ENCODE measurements at regions not wholly inside any gene's neighbourhood (a gene's known extent, or its start where the extent isn't known, plus 50 kb on each side); places are given as distances from the start of the nearest gene placed in this dataset.
"Not testable (repeated sequence)": the region's sequence is repeated elsewhere in the genome, so short reads cannot be mapped to it uniquely, and the experiment has no call there.

- TF ChIP-seq POLR2AphosphoS5 (IDR thresholded peaks at IDR 0.05; ENCODE audit: low read depth) (no peak), GABPA (IDR thresholded peaks at IDR 0.05; ENCODE audit: low read depth) (no peak), SPI1 (IDR thresholded peaks at IDR 0.05; ENCODE audit: borderline replicate concordance, low read depth) (no peak)
- H3K27me3 ChIP-seq (ENCODE audit: insufficient read depth, poor library complexity, severe bottlenecking), result no peaks in the 10 kb centered on the region
- DNase-seq (ENCODE audit: low read depth in 1 of 2, low spot score in 1 of 2), result no peak
- no peak overlapping the region for H3K4me3 ChIP-seq (replicated peaks; ENCODE audit: insufficient read depth, low read length)
- H3K27ac ChIP-seq (replicated peaks), result no peak overlapping the region
These were observed 78.3 kb upstream of the PEG3 start for GRCh38 chr19:56918682-56919307.

GRCh38 chr19:56919308-56919995 lies 78.9 kb upstream of the PEG3 start:
- H3K27me3 ChIP-seq (ENCODE audit: insufficient read depth, poor library complexity, severe bottlenecking), result no peaks in the 10 kb centered on the region
- no peak overlapping the region for H3K4me3 ChIP-seq (replicated peaks; ENCODE audit: insufficient read depth, low read length)
- no peak overlapping the region for H3K27ac ChIP-seq (replicated peaks)
- TF ChIP-seq CTCF (IDR thresholded peaks at IDR 0.05; ENCODE audit: insufficient read depth, low read length), result no peak
- TF ChIP-seq GABPA (IDR thresholded peaks at IDR 0.05; ENCODE audit: low read depth), result no peak
- TF ChIP-seq POLR2AphosphoS5 (IDR thresholded peaks at IDR 0.05; ENCODE audit: low read depth), result no peak
- no peak for TF ChIP-seq REST (IDR thresholded peaks at IDR 0.05; ENCODE audit: insufficient replicate concordance, low read depth)
- no peak for TF ChIP-seq SPI1 (IDR thresholded peaks at IDR 0.05; ENCODE audit: borderline replicate concordance, low read depth)
- DNase-seq (ENCODE audit: low read depth in 1 of 2, low spot score in 1 of 2), result no peak

- H3K27me3 ChIP-seq (ENCODE audit: insufficient read depth, poor library complexity, severe bottlenecking); H3K4me3 ChIP-seq (replicated peaks; ENCODE audit: insufficient read depth, low read length); DNase-seq (ENCODE audit: low read depth in 1 of 2, low spot score in 1 of 2); H3K27ac ChIP-seq (replicated peaks): not testable (repeated sequence)
These were observed 85.6 kb upstream of the PEG3 start for GRCh38 chr19:56926094-56926493.

- TF ChIP-seq REST (IDR thresholded peaks at IDR 0.05; ENCODE audit: insufficient replicate concordance, low read depth), result no peak
- no peak for TF ChIP-seq GABPA (IDR thresholded peaks at IDR 0.05; ENCODE audit: low read depth)
- no peak for TF ChIP-seq SPI1 (IDR thresholded peaks at IDR 0.05; ENCODE audit: borderline replicate concordance, low read depth)
- TF ChIP-seq CTCF (IDR thresholded peaks at IDR 0.05; ENCODE audit: insufficient read depth, low read length), result no peak
- TF ChIP-seq POLR2AphosphoS5 (IDR thresholded peaks at IDR 0.05; ENCODE audit: low read depth), result no peak
- no peak overlapping the region for H3K27ac ChIP-seq (replicated peaks)
- DNase-seq (ENCODE audit: low read depth in 1 of 2, low spot score in 1 of 2), result no peak
- no peak overlapping the region for H3K4me3 ChIP-seq (replicated peaks; ENCODE audit: insufficient read depth, low read length)
- H3K27me3 ChIP-seq (ENCODE audit: insufficient read depth, poor library complexity, severe bottlenecking), result no peaks in the 10 kb centered on the region
These were observed 86.8 kb upstream of the PEG3 start for GRCh38 chr19:56927294-56927693.
